ENCODE measurements at regions not wholly inside any gene's neighbourhood (a gene's known extent, or its start where the extent isn't known, plus 50 kb on each side); places are given as distances from the start of the nearest gene placed in this dataset.

GRCh38 chr1:57983441-57983840 is 559.6 kb upstream of the DAB1 start:
- no peak overlapping the region for H3K9ac ChIP-seq (ENCODE audit: low read length)
- no peak overlapping the region for H3K27ac ChIP-seq (ENCODE audit: low read depth, low read length)
- RAD21 ChIA-PET (ENCODE audit: low non-redundant PET in 1 of 2, low total read pairs in 2 of 2, uncharacterized antibody in 2 of 2, unreplicated experiment in 2 of 2): no interaction called here
- no peaks in the 10 kb centered on the region for H3K9me3 ChIP-seq (ENCODE audit: control insufficient read depth in 1 of 2, insufficient read depth in 1 of 2, low read depth in 1 of 2, low read length in 2 of 2)
- no peak overlapping the region for H3K4me2 ChIP-seq (ENCODE audit: low read length)
- POLR2A ChIA-PET: no interaction called here
- intact Hi-C loops (cut with micrococcal nuclease): no loop called here
- H3K36me3 ChIP-seq (ENCODE audit: control insufficient read depth in 1 of 2, insufficient read depth in 2 of 2, low read length in 2 of 2): no peaks in the 10 kb centered on the region
- H3K4me3 ChIP-seq (replicated peaks in 1 of 2; ENCODE audit: low read depth in 1 of 2, low read length in 2 of 2): no peak overlapping the region
- H3K27me3 ChIP-seq (ENCODE audit: insufficient read depth, low read length): no peaks in the 10 kb centered on the region
- no peaks in the 10 kb centered on the region for H4K20me1 ChIP-seq (ENCODE audit: insufficient read depth)
- DNase-seq (ENCODE audit: low read depth, low spot score) (no peak), ATAC-seq (no peak)
- CTCF ChIA-PET: no interaction called here
- no peaks in the 10 kb centered on the region for H3K79me2 ChIP-seq (ENCODE audit: insufficient read depth, low read length)
- no peaks in the 10 kb centered on the region for H3K4me1 ChIP-seq (ENCODE audit: control insufficient read depth in 1 of 2, insufficient read depth in 2 of 2, low read length in 2 of 2)
- no peak overlapping the region for H2AFZ ChIP-seq (ENCODE audit: low read depth, low read length, poor library complexity, severe bottlenecking)
- TF ChIP-seq CEBPB (IDR thresholded peaks at IDR 0.05; ENCODE audit: low read depth): no peak
- TF ChIP-seq ZNF274 (IDR thresholded peaks at IDR 0.05; ENCODE audit: low read depth, low read length): no peak
- TF ChIP-seq JUND (IDR thresholded peaks at IDR 0.05): no peak
- TF ChIP-seq EZH2phosphoT487 (IDR thresholded peaks at IDR 0.05; ENCODE audit: borderline replicate concordance): no peak
- TF ChIP-seq RAD21 (IDR thresholded peaks at IDR 0.05; ENCODE audit: low read depth): no peak
- TF ChIP-seq SIN3A (IDR thresholded peaks at IDR 0.05; ENCODE audit: low read depth): no peak
- TF ChIP-seq ELF1 (IDR thresholded peaks at IDR 0.05; ENCODE audit: borderline replicate concordance, low read depth): no peak
- TF ChIP-seq CBX3 (IDR thresholded peaks at IDR 0.05; ENCODE audit: low read depth): no peak
- no peak for TF ChIP-seq FOSL1 (IDR thresholded peaks at IDR 0.05; ENCODE audit: low read depth)
- TF ChIP-seq ATF3 (IDR thresholded peaks at IDR 0.05): no peak
- no peak for TF ChIP-seq POLR2A (IDR thresholded peaks at IDR 0.05; ENCODE audit: borderline replicate concordance, extremely low read depth, insufficient read depth, insufficient read length)
- no peak for TF ChIP-seq SRF (IDR thresholded peaks at IDR 0.05; ENCODE audit: low read depth)
- no peak for TF ChIP-seq POLR2AphosphoS5 (IDR thresholded peaks at IDR 0.05; ENCODE audit: low read depth, low read length)
- TF ChIP-seq SP1 (IDR thresholded peaks at IDR 0.05; ENCODE audit: low read depth): no peak
- no peak for TF ChIP-seq ZFX (IDR thresholded peaks at IDR 0.05)
- TF ChIP-seq REST (IDR thresholded peaks at IDR 0.05; ENCODE audit: low read depth): no peak
- no peak for TF ChIP-seq EZH2 (IDR thresholded peaks at IDR 0.05)
- no peak for TF ChIP-seq CTCF (IDR thresholded peaks at IDR 0.05 in 2 of 3, conservative IDR thresholded peaks at IDR 0.05 in 1 of 3; ENCODE audit: borderline replicate concordance in 1 of 3, insufficient read depth in 1 of 3, low read depth in 2 of 3, low read length in 2 of 3)
- no peak for TF ChIP-seq ZBTB33 (IDR thresholded peaks at IDR 0.05; ENCODE audit: extremely low read depth, insufficient replicate concordance, low read length)
- no peaks in the 10 kb centered on the region for H3K9me2 ChIP-seq (ENCODE audit: insufficient read depth)
- BruUV-seq (replicated peaks): no TSS peak
